ENCODE measurements at regions not wholly inside any gene's neighbourhood (a gene's known extent, or its start where the extent isn't known, plus 50 kb on each side); places are given as distances from the start of the nearest gene placed in this dataset.

DNA sequence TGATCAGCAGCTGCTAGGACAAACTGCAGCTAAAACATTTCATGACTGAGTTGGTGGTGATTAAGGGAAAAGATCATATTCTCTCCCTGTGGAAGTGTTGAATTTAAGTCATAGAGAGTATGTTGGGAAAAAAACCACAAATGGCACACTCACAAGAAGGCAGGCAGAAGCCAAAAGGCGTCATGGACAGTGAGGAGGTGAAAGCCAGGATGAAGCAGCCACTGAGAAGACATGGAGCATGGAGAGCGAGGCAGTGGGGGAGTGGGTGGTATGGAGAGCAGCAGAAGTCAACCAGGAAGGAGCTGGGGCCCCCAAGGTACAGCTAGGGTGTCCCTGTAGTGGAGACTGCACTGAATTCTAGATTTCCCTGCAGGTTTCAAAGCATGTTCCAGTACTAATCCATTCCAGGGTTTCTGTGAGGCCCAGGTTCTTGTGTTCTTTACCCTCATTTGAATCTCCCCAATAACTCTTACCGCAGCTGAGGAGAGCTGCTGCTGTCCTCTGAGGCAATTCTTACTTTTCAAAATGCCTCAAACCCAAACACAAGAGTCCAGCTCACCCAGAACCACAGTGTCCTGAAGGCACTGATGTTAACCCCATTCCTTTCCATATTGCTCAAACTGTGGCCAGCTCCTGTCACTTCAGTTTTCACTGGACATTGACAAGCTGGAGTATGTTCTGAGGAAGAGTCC, 191.8 kb upstream of the E2F8 start:
- no peak for TF ChIP-seq POLR2AphosphoS5 (IDR thresholded peaks at IDR 0.05)
- no peak for TF ChIP-seq POLR2A (IDR thresholded peaks at IDR 0.05)

Measured in breast epithelium (tissue), 3 donors.